ENCODE measurements at regions not wholly inside any gene's neighbourhood (a gene's known extent, or its start where the extent isn't known, plus 50 kb on each side); places are given as distances from the start of the nearest gene placed in this dataset.

GRCh38 chr22:26732284-26732683 lies 74.9 kb downstream of the MIAT start:
- TF ChIP-seq ESRRG (CRISPR knock-in tag; IDR thresholded peaks at IDR 0.05) (no peak), ARNTL (CRISPR knock-in tag; IDR thresholded peaks at IDR 0.05; ENCODE audit: borderline replicate concordance, low read depth) (no peak), CSDC2 (CRISPR knock-in tag; IDR thresholded peaks at IDR 0.05) (no peak), CSRNP3 (CRISPR knock-in tag; IDR thresholded peaks at IDR 0.05) (no peak), GLIS3 (CRISPR knock-in tag; IDR thresholded peaks at IDR 0.05) (no peak), OSR1 (CRISPR knock-in tag; IDR thresholded peaks at IDR 0.05) (no peak), TSHZ2 (CRISPR knock-in tag; IDR thresholded peaks at IDR 0.05) (no peak)
- no peak for ATAC-seq

- no peak for ATAC-seq
These were observed 77.1 kb downstream of the MIAT start for GRCh38 chr22:26734339-26735018.

GRCh38 chr22:26735019-26735409 lies 77.6 kb downstream of the MIAT start:
- no peak for ATAC-seq
- TF ChIP-seq BACH2 (CRISPR knock-in tag; IDR thresholded peaks at IDR 0.05; ENCODE audit: borderline replicate concordance) (no peak), ZNF8 (CRISPR knock-in tag; IDR thresholded peaks at IDR 0.05) (no peak), POU6F1 (CRISPR knock-in tag; IDR thresholded peaks at IDR 0.05; ENCODE audit: borderline replicate concordance, low read depth) (no peak), CSDC2 (CRISPR knock-in tag; IDR thresholded peaks at IDR 0.05) (no peak)

More at GRCh38 chr22:26734339-26735018, 77.1 kb downstream of the MIAT start:
- no peak for TF ChIP-seq PATZ1 (CRISPR knock-in tag; IDR thresholded peaks at IDR 0.05; ENCODE audit: borderline replicate concordance)
- no peak for TF ChIP-seq OSR1 (CRISPR knock-in tag; IDR thresholded peaks at IDR 0.05)
- TF ChIP-seq CREB5 (CRISPR knock-in tag; IDR thresholded peaks at IDR 0.05; ENCODE audit: low read depth) = no peak
- no peak for TF ChIP-seq POU6F1 (CRISPR knock-in tag; IDR thresholded peaks at IDR 0.05; ENCODE audit: borderline replicate concordance, low read depth)
- no peak for TF ChIP-seq GLIS3 (CRISPR knock-in tag; IDR thresholded peaks at IDR 0.05)
- TF ChIP-seq ZFP30 (CRISPR knock-in tag; IDR thresholded peaks at IDR 0.05) = no peak
- TF ChIP-seq ZNF8 (CRISPR knock-in tag; IDR thresholded peaks at IDR 0.05) = no peak
- no peak for TF ChIP-seq ZNF565 (CRISPR knock-in tag; conservative IDR thresholded peaks at IDR 0.05; ENCODE audit: low read depth)
- TF ChIP-seq ZC3H10 (CRISPR knock-in tag; IDR thresholded peaks at IDR 0.05) = no peak
- no peak for TF ChIP-seq CSDC2 (CRISPR knock-in tag; IDR thresholded peaks at IDR 0.05)

- no peak for ATAC-seq
- TF ChIP-seq PPARA (CRISPR knock-in tag; IDR thresholded peaks at IDR 0.05; ENCODE audit: borderline replicate concordance) = no peak
- TF ChIP-seq BACH2 (CRISPR knock-in tag; IDR thresholded peaks at IDR 0.05; ENCODE audit: borderline replicate concordance) = no peak
- TF ChIP-seq ZNF70 (CRISPR knock-in tag; IDR thresholded peaks at IDR 0.05) = no peak
- TF ChIP-seq TCF4 (CRISPR knock-in tag; IDR thresholded peaks at IDR 0.05; ENCODE audit: borderline replicate concordance) = no peak
These were observed 79.9 kb downstream of the MIAT start for GRCh38 chr22:26737262-26737661.
